ENCODE measurements at regions not wholly inside any gene's neighbourhood (a gene's known extent, or its start where the extent isn't known, plus 50 kb on each side); places are given as distances from the start of the nearest gene placed in this dataset.

- H3K27ac ChIP-seq: no peak overlapping the region
- TF ChIP-seq ZFX (IDR thresholded peaks at IDR 0.05) (no peak), CTCF (conservative IDR thresholded peaks at IDR 0.05) (no peak)
These were observed 80.2 kb upstream of the CIBAR2 start for GRCh38 chr16:85192238-85193114.

- no peak for TF ChIP-seq ZFX (IDR thresholded peaks at IDR 0.05)
- TF ChIP-seq CTCF (conservative IDR thresholded peaks at IDR 0.05): no peak
- no peak overlapping the region for H3K27ac ChIP-seq
These were observed 80.8 kb upstream of the CIBAR2 start for GRCh38 chr16:85193115-85193493.

GRCh38 chr16:85193876-85194275 lies 81.6 kb upstream of the CIBAR2 start:
- H3K27ac ChIP-seq: no peak overlapping the region
- TF ChIP-seq CTCF (conservative IDR thresholded peaks at IDR 0.05): no peak
- TF ChIP-seq ZFX (IDR thresholded peaks at IDR 0.05): no peak

GRCh38 chr16:85194307-85195270 lies 82.3 kb upstream of the CIBAR2 start:
- TF ChIP-seq CTCF (conservative IDR thresholded peaks at IDR 0.05): no peak
- TF ChIP-seq ZFX (IDR thresholded peaks at IDR 0.05): no peak
- H3K27ac ChIP-seq: no peak overlapping the region

- no peak overlapping the region for H3K27ac ChIP-seq
- TF ChIP-seq CTCF (conservative IDR thresholded peaks at IDR 0.05) (no peak), ZFX (IDR thresholded peaks at IDR 0.05) (no peak)
These were observed 83.0 kb upstream of the CIBAR2 start for GRCh38 chr16:85195271-85195647.

- H3K27ac ChIP-seq: no peak overlapping the region
- TF ChIP-seq CTCF (conservative IDR thresholded peaks at IDR 0.05): no peak
- no peak for TF ChIP-seq ZFX (IDR thresholded peaks at IDR 0.05)
These were observed 83.9 kb upstream of the CIBAR2 start for GRCh38 chr16:85195900-85196772.

Measured in C4-2B (cell line).